Central memory CD8-positive, alpha-beta T cell (primary cell): ENCODE measurements at regions not wholly inside any gene's neighbourhood (a gene's known extent, or its start where the extent isn't known, plus 50 kb on each side); places are given as distances from the start of the nearest gene placed in this dataset.
"Not testable (repeated sequence)": the region's sequence is repeated elsewhere in the genome, so short reads cannot be mapped to it uniquely, and the experiment has no call there.

Experiments used
- ATAC-seq: fragments of 150-1000 bp; cut with Tn5 transposase; replicated peaks from 2 replicates; pipeline ENCODE4 v1.10.0; 2022; ENCODE audit warnings: mild to moderate bottlenecking, moderate FRiP score, moderate number of reproducible peaks; ENCODE audit not compliant: poor library complexity, severe bottlenecking; ENCODE audit errors: extremely low read depth
- DNase-seq, 2 donors: peaks; one replicate each; pipeline ENCODE4 v3.0.0; 2021; ENCODE audit warnings: low spot score in 2 of 2
- H3K27ac Mint-ChIP-seq: one replicate; pipeline ENCODE4 v1.8.0; 2022; ENCODE audit warnings: low read depth, mild to moderate bottlenecking, moderate library complexity, mixed read lengths
- H3K27me3 Mint-ChIP-seq: one replicate; pipeline ENCODE4 v1.8.0; 2022; ENCODE audit warnings: mixed read lengths
- H3K36me3 Mint-ChIP-seq: one replicate; pipeline ENCODE4 v1.8.0; 2022; ENCODE audit warnings: mild to moderate bottlenecking, moderate library complexity, mixed read lengths; ENCODE audit not compliant: insufficient read depth
- H3K4me1 Mint-ChIP-seq: one replicate; pipeline ENCODE4 v1.8.0; 2022; ENCODE audit warnings: mixed read lengths
- H3K4me3 Mint-ChIP-seq: one replicate; pipeline ENCODE4 v1.8.0; 2022; ENCODE audit warnings: mild to moderate bottlenecking, moderate library complexity, mixed read lengths
- H3K9me3 Mint-ChIP-seq: one replicate; pipeline ENCODE4 v1.8.0; 2022; ENCODE audit warnings: mixed read lengths

DNA sequence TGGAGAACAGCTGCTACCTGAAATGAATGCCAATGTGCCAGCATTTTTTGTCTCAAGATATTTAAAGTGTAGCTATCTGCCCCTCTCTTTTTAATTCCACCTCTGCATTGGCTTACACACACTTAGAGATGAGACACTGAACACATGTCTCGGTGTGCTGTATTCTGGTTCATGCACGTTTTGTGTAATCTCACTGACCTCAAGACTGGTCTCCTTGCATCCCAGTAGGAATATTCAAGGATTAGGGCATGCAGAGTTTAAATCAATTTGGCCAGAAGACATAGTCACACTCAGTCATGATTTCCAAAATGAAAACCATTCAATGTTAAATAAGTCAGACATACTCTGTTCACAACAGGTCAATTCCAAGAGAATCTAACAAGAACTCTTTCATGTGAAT, 561.8 kb upstream of the TUSC1 start:
- DNase-seq (no peak), ATAC-seq (no peak)
- Mint-ChIP-seq H3K27me3 (no peaks in the 10 kb centered on the region), H3K9me3 (peaks cover 5% of the 10 kb centered on the region), H3K4me1 (no peaks in the 10 kb centered on the region), H3K27ac (no peak overlapping the region), H3K4me3 (no peak overlapping the region), H3K36me3 (no peaks in the 10 kb centered on the region)

DNA sequence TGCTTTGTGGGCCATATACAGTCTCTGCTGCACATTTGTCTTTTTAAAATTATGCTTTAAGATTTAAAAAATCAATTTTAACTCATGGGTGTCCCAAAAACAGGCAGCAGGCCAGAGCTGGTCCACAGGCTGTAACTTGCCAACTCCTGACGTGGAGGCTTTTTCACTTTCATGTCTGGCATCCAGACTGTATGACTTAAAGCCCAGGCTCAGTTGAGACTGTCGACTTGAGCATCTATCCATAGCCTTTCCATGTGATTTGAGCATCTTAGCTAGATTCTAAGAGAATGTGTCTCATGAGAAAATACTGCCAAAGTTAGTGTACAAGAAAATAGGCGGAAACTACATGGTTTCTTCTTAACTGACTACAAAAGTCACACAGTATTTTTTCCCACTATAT, 559.0 kb upstream of the TUSC1 start:
- DNase-seq = no peak
- no peak for ATAC-seq
- no peaks in the 10 kb centered on the region for H3K36me3 Mint-ChIP-seq
- no peak overlapping the region for H3K27ac Mint-ChIP-seq
- peaks cover 7% of the 10 kb centered on the region for H3K9me3 Mint-ChIP-seq
- no peaks in the 10 kb centered on the region for H3K4me1 Mint-ChIP-seq
- H3K27me3 Mint-ChIP-seq = no peaks in the 10 kb centered on the region
- no peak overlapping the region for H3K4me3 Mint-ChIP-seq

DNA sequence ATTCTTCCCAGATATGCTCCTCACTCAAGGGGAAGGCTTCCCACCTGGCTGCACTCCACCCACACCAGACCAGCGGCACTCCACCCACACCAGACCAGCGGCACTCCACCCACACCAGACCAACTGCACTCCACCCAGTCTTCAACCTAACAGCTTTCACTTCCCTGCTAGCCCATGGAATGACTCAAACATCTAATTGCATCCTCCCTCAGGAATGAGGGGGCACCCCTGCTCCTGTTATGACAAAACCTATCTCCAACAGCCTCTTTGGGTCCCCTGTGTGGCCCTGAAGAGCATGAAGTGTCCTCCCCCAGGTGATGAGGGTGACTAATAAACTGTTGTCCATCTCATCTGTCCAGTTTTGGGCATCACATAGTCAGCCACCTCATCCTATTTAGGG, 556.6 kb upstream of the TUSC1 start:
- DNase-seq = no peak
- Mint-ChIP-seq H3K27ac (no peak overlapping the region), H3K9me3 (peaks cover 13% of the 10 kb centered on the region), H3K27me3 (no peaks in the 10 kb centered on the region), H3K36me3 (no peaks in the 10 kb centered on the region), H3K4me3 (no peak overlapping the region), H3K4me1 (no peaks in the 10 kb centered on the region)
- no peak for ATAC-seq

DNA sequence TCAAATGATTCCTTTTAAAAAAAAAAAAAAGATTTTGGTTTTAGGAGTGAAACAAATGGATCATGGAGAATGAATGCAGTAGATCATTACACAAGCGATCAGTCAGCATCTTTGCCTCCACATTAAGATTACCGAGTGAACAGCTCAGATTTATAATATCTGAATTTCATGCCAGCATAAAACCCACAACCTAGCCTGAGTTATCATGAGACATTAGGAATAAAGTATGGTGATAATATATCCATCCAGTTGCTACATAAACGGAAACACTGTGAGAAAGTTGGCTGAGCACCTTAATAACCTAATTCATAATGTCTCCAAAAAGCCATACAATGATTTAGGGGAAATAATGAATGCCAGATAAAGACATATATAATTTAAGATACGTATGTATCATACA, 553.1 kb upstream of the TUSC1 start:
- H3K4me3 Mint-ChIP-seq = no peak overlapping the region
- no peak overlapping the region for H3K27ac Mint-ChIP-seq
- no peaks in the 10 kb centered on the region for H3K36me3 Mint-ChIP-seq
- H3K27me3 Mint-ChIP-seq = no peaks in the 10 kb centered on the region
- ATAC-seq = no peak
- no peak for DNase-seq
- H3K9me3 Mint-ChIP-seq = peaks cover 19% of the 10 kb centered on the region
- no peaks in the 10 kb centered on the region for H3K4me1 Mint-ChIP-seq

DNA sequence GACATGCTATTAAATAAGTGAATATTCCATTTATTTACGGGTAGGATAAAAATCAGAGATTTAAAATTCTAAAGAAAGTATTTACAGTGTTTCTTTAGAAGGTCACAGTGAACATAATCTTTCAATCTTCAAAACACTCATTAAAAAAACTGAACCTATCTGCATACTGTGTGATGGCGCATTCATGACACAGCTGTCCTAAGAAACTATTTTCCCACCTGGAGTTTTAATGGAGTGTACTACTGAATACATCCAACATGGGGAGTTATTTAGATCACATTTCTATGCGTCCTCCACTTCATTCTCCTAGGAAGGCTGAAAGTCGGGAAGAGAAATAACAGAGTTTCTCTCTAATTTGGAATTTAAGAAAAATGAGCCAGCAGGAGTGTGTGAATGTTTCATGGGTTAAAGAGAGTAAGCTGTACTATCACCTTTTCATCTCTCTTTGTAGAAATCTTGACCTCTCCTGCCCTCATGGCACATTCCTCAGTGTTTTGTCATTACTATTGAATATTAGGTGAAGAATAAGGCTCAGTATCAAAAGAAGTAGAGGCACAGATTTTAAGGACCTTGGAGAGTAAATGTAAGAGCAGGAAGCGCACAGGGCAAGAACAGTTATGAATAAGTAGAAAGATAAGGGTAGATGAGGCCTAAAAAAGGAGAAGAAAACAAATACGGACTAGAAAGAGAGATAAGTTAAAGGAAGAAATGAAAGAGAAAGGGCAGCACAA, 551.2 kb upstream of the TUSC1 start:
- no peaks in the 10 kb centered on the region for H3K4me1 Mint-ChIP-seq

DNA sequence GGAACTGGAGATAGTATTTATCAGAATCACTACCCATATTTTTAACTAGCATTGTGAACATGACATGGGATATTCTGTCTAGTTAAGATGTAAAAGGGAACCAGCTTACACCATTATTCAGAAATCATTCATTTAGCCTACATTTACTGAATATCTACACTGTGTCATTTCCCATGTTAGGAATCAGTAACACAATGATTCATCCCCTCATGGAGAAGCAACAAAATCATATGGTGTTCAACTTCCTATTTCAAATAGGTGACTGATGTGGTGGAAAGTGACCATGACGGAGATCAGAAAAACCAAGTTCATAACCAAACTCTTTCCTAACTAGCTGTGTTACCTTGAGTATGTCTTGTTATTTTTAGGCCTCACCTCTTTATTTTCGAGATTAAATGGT, 550.0 kb upstream of the TUSC1 start:
- H3K4me1 Mint-ChIP-seq = no peaks in the 10 kb centered on the region
- H3K36me3 Mint-ChIP-seq = no peaks in the 10 kb centered on the region
- H3K4me3 Mint-ChIP-seq = no peak overlapping the region
- no peak overlapping the region for H3K27ac Mint-ChIP-seq
- ATAC-seq (no peak), DNase-seq (no peak)
- H3K9me3 Mint-ChIP-seq = peaks cover 11% of the 10 kb centered on the region
- H3K27me3 Mint-ChIP-seq = no peaks in the 10 kb centered on the region

More for the DNA sequence above, 551.2 kb upstream of the TUSC1 start:
- ATAC-seq = no peak
- Mint-ChIP-seq H3K27ac (no peak overlapping the region), H3K9me3 (peaks cover 16% of the 10 kb centered on the region), H3K27me3 (no peaks in the 10 kb centered on the region), H3K36me3 (no peaks in the 10 kb centered on the region), H3K4me3 (no peak overlapping the region)
- DNase-seq = no peak

DNA sequence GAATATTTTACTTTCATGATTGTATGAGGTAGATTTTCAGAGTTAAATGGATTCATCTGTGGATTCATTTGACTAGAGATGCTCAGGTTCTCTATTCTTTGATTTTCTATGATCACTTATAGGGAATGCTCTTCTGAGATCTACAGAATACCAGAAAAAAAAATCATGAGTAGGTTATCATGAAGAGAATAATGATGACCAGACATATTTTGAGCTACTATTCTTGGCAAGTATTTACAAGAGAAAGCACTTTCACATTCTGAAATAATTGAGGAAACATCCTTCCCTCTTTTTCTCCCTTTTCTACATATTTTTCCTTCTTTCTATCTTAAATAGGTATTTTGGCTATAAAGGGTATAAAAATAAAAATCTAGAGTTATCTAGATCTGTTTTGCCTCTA, 543.0 kb upstream of the TUSC1 start:
- ATAC-seq (no peak), DNase-seq (no peak)
- Mint-ChIP-seq H3K27me3 (no peaks in the 10 kb centered on the region), H3K9me3 (peaks cover 28% of the 10 kb centered on the region), H3K4me1 (no peaks in the 10 kb centered on the region), H3K27ac (no peak overlapping the region), H3K36me3 (no peaks in the 10 kb centered on the region), H3K4me3 (no peak overlapping the region)

DNA sequence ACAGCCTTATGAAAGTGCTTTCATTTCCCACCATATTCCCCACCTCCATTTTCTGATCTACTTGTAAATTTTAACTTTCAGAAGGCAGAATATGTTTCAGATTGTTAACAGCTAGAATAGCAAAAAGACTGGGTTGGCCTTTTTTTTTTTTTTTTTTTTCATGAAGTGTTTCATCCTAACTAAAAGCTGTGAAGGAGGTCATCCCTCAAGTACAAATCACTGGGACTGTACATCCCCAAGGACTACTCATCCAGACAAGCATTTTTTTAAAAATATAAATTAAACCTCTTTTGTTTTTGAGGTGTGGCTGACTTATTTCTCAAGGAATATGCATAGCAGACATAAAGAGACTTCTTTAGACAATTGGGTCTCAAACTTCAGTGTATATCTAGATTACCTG, 542.1 kb upstream of the TUSC1 start:
- DNase-seq (no peak), ATAC-seq (no peak)
- Mint-ChIP-seq H3K27ac (no peak overlapping the region), H3K27me3 (no peaks in the 10 kb centered on the region), H3K9me3 (peaks cover 28% of the 10 kb centered on the region), H3K4me1 (no peaks in the 10 kb centered on the region), H3K4me3 (no peak overlapping the region), H3K36me3 (no peaks in the 10 kb centered on the region)

DNA sequence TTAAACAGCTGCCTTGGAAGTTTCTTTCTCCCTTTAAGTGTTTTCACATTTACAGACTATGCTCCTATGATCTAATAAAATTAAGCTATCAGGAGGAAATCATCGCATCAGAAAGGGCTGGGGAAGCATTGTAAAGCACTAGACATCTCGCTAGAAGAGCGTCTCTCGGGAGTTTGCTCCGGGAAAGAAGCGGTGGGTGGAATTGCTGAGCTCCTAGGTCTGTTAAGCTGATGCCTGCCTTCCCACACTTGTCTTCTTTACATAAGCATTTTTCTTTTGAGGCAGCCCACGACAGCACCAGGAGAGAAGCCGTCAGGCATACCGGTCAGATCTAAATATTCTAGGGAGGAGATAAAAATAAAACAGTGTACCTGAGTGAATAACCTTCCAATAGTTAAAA, 541.7 kb upstream of the TUSC1 start:
- H3K27ac Mint-ChIP-seq = no peak overlapping the region

DNA sequence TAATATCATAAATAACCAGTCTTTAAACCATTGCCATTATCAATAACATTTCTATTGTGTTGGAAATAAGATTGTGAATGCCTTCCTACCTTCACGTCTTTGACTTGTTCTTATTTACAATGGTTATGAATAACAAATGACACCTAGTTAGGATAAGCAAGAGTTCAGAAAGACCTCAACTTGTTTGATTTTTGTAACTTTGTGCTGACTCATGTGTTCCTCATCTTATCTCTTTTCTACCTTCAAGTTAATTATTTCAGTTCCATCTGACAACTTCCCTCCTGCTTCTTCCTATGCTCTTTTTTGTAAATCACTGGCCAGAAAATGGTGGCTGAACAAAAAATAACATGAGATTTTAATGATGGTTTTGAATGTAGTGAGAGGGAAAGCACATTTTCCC, 538.5 kb upstream of the TUSC1 start:
- H3K4me1 Mint-ChIP-seq = no peaks in the 10 kb centered on the region
- ATAC-seq = no peak
- DNase-seq = no peak
- no peak overlapping the region for H3K4me3 Mint-ChIP-seq
- H3K27ac Mint-ChIP-seq = no peak overlapping the region
- no peaks in the 10 kb centered on the region for H3K27me3 Mint-ChIP-seq
- peaks cover 28% of the 10 kb centered on the region for H3K9me3 Mint-ChIP-seq
- no peaks in the 10 kb centered on the region for H3K36me3 Mint-ChIP-seq

More for the DNA sequence above, 541.7 kb upstream of the TUSC1 start:
- H3K4me3 Mint-ChIP-seq = no peak overlapping the region
- DNase-seq = no peak
- no peaks in the 10 kb centered on the region for H3K36me3 Mint-ChIP-seq
- peaks cover 28% of the 10 kb centered on the region for H3K9me3 Mint-ChIP-seq
- no peak for ATAC-seq
- no peaks in the 10 kb centered on the region for H3K4me1 Mint-ChIP-seq
- no peaks in the 10 kb centered on the region for H3K27me3 Mint-ChIP-seq

DNA sequence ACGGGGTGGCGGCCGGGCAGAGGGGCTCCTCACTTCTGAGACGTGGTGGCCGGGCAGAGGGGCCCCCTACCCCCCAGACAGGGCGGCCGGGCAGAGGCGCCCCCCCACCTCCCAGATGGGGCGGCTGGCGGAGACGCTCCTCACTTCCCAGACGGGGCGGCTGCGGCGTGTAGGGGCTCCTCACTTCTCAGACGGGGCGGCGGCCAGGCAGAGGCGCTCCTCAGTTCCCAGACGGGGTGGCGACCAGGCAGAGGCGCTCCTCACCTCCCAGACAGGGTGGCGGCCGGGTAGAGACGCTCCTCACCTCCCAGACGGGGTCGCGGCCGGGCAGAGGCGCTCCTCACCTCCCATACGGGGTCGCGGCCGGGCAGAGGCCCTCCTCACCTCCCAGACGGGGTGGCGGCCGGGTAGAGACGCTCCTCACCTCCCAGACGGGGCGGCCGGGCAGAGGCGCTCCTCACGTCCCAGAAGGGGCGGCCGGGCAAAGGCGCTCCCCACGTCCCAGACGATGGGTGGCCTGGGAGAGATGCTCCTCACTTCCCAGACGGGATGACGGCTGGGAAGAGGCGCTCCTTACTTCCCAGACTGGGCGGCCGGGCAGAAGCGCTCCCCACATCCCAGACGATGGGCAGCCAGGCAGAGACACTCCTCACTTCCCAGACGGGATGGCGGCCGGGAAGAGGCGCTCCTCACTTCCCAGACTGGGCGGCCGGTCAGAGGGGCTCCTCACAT, 536.6 kb upstream of the TUSC1 start:
- not testable (repeated sequence) for H3K36me3 Mint-ChIP-seq, H3K27ac Mint-ChIP-seq, H3K27me3 Mint-ChIP-seq, H3K4me3 Mint-ChIP-seq, H3K4me1 Mint-ChIP-seq, ATAC-seq, DNase-seq
- H3K9me3 Mint-ChIP-seq = peaks cover 32% of the 10 kb centered on the region

DNA sequence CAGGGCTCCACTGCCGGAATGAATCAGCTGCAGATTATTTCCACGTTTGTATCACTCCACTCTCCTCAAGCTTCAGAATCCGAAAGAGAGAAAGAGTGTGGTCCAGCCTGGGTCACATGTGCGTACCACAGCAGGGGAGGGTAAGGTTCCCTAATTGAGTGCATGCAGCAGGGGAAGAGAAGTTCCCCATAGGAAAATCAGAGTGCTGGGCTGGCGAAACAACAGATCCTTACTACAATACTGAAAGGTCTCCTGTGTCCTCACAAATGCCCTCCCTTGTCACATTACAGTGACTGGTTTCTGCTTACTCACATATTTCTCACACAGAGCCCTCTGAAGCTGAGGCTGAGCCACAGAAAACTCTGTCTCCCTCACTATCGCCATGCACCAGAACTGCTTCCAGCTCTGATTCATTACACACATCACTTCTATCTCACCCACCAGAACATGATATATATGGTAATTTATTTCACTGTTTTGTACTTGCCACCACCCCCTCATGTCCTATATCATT, 532.2 kb upstream of the TUSC1 start:
- Mint-ChIP-seq H3K4me3 (no peak overlapping the region), H3K36me3 (no peaks in the 10 kb centered on the region), H3K4me1 (no peaks in the 10 kb centered on the region), H3K27me3 (no peaks in the 10 kb centered on the region), H3K9me3 (peaks cover 12% of the 10 kb centered on the region), H3K27ac (no peak overlapping the region)
- ATAC-seq = no peak
- no peak for DNase-seq

DNA sequence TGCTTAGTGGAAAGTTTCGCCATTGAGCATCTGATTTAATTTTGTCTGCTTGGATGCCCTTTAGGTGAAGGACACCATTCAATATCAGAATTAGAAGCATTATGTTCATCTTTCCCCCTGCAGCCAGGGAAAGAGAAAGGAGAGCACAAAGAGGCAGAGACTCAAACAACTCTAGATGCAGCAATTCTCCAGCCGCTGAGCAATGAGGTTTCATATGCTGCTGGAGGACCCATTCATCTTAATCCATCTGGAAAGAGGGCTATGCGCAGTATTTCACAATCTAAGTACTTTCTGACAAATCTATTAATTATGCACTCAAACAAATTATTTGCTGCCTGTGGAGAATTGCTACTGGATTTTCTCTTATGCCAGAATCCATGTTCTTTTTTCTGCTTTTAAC, 527.0 kb upstream of the TUSC1 start:
- Mint-ChIP-seq H3K4me1 (no peaks in the 10 kb centered on the region), H3K36me3 (no peaks in the 10 kb centered on the region), H3K4me3 (no peak overlapping the region), H3K27ac (no peak overlapping the region), H3K9me3 (no peaks in the 10 kb centered on the region), H3K27me3 (no peaks in the 10 kb centered on the region)
- no peak for ATAC-seq
- no peak for DNase-seq
